Upper lobe of left lung (tissue), 4 donors: ENCODE measurements at regions not wholly inside any gene's neighbourhood (a gene's known extent, or its start where the extent isn't known, plus 50 kb on each side); places are given as distances from the start of the nearest gene placed in this dataset.

Source experiments
- CTCF ChIP-seq, 6 experiments: fragments of 450-650 bp in 4 of 6; fragments of 200-600 bp in 2 of 6; sonication (generic) in 2 of 6; IDR thresholded peaks; one replicate each; pipeline ENCODE4 v1.5.1; 2016 to 2019; ENCODE audit warnings: antibody characterized with exemption in 6 of 6
- POLR2AphosphoS5 ChIP-seq, 2 donors: sonication (generic); formaldehyde crosslinking; IDR thresholded peaks; one replicate each; pipeline ENCODE4 v1.5.1; 2017; ENCODE audit warnings: antibody characterized with exemption in 2 of 2

DNA sequence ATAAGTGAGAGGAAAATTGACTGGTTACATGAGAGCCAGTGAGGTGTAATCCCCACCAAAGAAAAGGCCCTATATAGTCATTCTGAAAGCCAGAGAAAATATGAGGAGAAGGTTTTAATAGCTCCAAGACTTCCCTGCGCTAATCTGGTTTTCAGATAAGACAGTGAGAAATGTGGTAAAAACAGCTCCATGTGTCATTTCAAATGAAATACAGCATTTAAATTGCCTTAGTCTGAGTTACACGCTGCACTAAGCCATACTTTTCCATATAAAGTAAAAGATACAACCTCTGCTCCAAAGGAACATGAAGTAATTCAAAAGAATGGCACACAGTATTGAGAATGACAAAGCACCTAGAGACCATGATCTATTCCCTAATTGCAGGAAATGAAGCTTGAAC lies 378.0 kb upstream of the PDE4D start:
- TF ChIP-seq CTCF (IDR thresholded peaks at IDR 0.05) (no peak), POLR2AphosphoS5 (IDR thresholded peaks at IDR 0.05) (no peak)
